K562 (cell line): ENCODE measurements at regions not wholly inside any gene's neighbourhood (a gene's known extent, or its start where the extent isn't known, plus 50 kb on each side); places are given as distances from the start of the nearest gene placed in this dataset.

Source experiments
- ATAC-seq: fragments of 200-7000 bp; cut with Tn5 transposase; 3 replicates; pipeline ENCODE4 v1.9.1; 2020; ENCODE audit warnings: moderate library complexity
- BruUV-seq: library from RNA; stranded (reverse); fragments of 400-500 nt; replicated peaks from 2 replicates; lab custom pipeline; 2021; lab: Mats Ljungman, UMichigan
- CTCF ChIA-PET: fragments of 300-600 bp; formaldehyde crosslinking; extraction: SDS; loops from one replicate; lab custom pipeline; 2021; ENCODE audit warnings: low intra/inter-chr PET ratio; lab: Yijun Ruan, JAX
- POLR2A ChIA-PET: fragments of 300-600, 350-650 bp; sonication (Branson Sonifier 250); formaldehyde crosslinking; extraction: SDS; loops from one replicate; lab custom pipeline; 2021; ENCODE audit warnings: antibody characterized with exemption, inconsistent platforms; lab: Yijun Ruan, JAX
- DNase-seq, 4 experiments: peaks; one replicate each; pipeline versions ENCODE4 v3.0.0 to v3.0.0-alpha.2; 2011 to 2018; ENCODE audit warnings: low spot score in 3 of 4, mixed read lengths in 3 of 4; ENCODE audit errors: extremely low read depth in 1 of 4
- FAIRE-seq: peaks from 2 replicates; lab custom pipeline; 2011; peaks lifted over from hg19 to GRCh38; lab: Jason Lieb, UNC
- H2AFZ ChIP-seq: 2 replicates; pipeline ENCODE4 v1.6.0; 2011; ENCODE audit warnings: low read depth, low read length, control low read depth, inconsistent platforms
- H3K27ac ChIP-seq: fragments of 200-600 bp; 3 replicates; pipeline ENCODE4 v1.8.0; 2011; ENCODE audit warnings: low read depth, mild to moderate bottlenecking, control low read depth, inconsistent platforms, low read length, moderate library complexity, mixed read lengths; ENCODE audit errors: extremely low read depth
- H3K27me3 ChIP-seq, 2 experiments: fragments of 300-600 bp in 1 of 2; 2 replicates in 1 of 2; 3 replicates in 1 of 2; pipeline versions ENCODE4 v1.6.0 to v1.8.0; 2011; ENCODE audit warnings: inconsistent platforms in 2 of 2, low read length in 2 of 2, mild to moderate bottlenecking in 1 of 2, mixed read lengths in 1 of 2, moderate library complexity in 1 of 2; ENCODE audit not compliant: control insufficient read depth in 2 of 2, insufficient read depth in 2 of 2
- H3K36me3 ChIP-seq: fragments of 300-600 bp; 3 replicates; pipeline ENCODE4 v1.8.0; 2011; ENCODE audit warnings: mild to moderate bottlenecking, low read length, inconsistent platforms; ENCODE audit not compliant: control insufficient read depth, insufficient read depth
- H3K4me1 ChIP-seq, 2 experiments: fragments of 200-600 bp in 1 of 2; replicated peaks in 1 of 2; 2 replicates in 1 of 2; 3 replicates in 1 of 2; pipeline versions ENCODE4 v1.5.1 to v1.8.0; 2011; ENCODE audit warnings: inconsistent platforms in 2 of 2, low read length in 2 of 2, mild to moderate bottlenecking in 1 of 2, mixed read lengths in 1 of 2, moderate library complexity in 1 of 2; ENCODE audit not compliant: control insufficient read depth in 2 of 2, insufficient read depth in 2 of 2
- H3K4me2 ChIP-seq: 2 replicates; pipeline ENCODE4 v1.6.1; 2011; ENCODE audit warnings: low read length, control low read depth, inconsistent platforms, mixed read lengths; ENCODE audit not compliant: insufficient read depth
- H3K4me3 ChIP-seq: fragments of 200-600 bp; sonication (generic), shearing (Covaris generic); 2 replicates; pipeline ENCODE4 v1.5.1; 2016; ENCODE audit warnings: control low read depth, inconsistent platforms
- H3K79me2 ChIP-seq: fragments of 200-600 bp; 3 replicates; pipeline ENCODE4 v1.8.0; 2011; ENCODE audit warnings: low read length, inconsistent platforms; ENCODE audit not compliant: control insufficient read depth, insufficient read depth
- H3K9ac ChIP-seq, 2 experiments: 2 replicates each; pipeline versions ENCODE4 v1.6.0 to v1.6.1; 2011; ENCODE audit warnings: low read depth in 2 of 2, low read length in 2 of 2, control low read depth in 1 of 2, inconsistent platforms in 1 of 2, mild to moderate bottlenecking in 1 of 2, mixed read lengths in 1 of 2; ENCODE audit not compliant: insufficient read depth in 1 of 2
- H3K9me1 ChIP-seq: one replicate; pipeline ENCODE4 v1.6.0; 2011; ENCODE audit warnings: inconsistent platforms, mild to moderate bottlenecking, low read length, moderate library complexity; ENCODE audit not compliant: control insufficient read depth, insufficient read depth
- H3K9me3 ChIP-seq: replicated peaks from 2 replicates; pipeline ENCODE4 v1.5.1; 2011; ENCODE audit warnings: low read depth, low read length, inconsistent platforms; ENCODE audit not compliant: control insufficient read depth, insufficient read depth
- H4K20me1 ChIP-seq: replicated peaks from 2 replicates; pipeline ENCODE4 v1.6.1; 2011; ENCODE audit warnings: low read length, inconsistent platforms, mixed read lengths; ENCODE audit not compliant: control insufficient read depth, insufficient read depth
- ARHGAP35 ChIP-seq: fragments of 450-650 bp; IDR thresholded peaks from 2 replicates; pipeline ENCODE4 v1.6.1; 2018; ENCODE audit not compliant: partially characterized antibody
- ESRRB ChIP-seq: fragments of 250-450 bp; sonication (Bioruptor Pico); IDR thresholded peaks from 2 replicates; pipeline ENCODE4 v1.5.0; 2020; ENCODE audit warnings: mild to moderate bottlenecking, moderate library complexity, borderline replicate concordance
- FOXJ2 ChIP-seq: fragments of 200-800 bp; sonication (Bioruptor generic); IDR thresholded peaks from 2 replicates; pipeline ENCODE4 v1.6.1; 2016; ENCODE audit warnings: missing genetic modification characterization, missing compliant biosample characterization
- GATAD2A ChIP-seq: fragments of 450-650 bp; IDR thresholded peaks from 2 replicates; pipeline ENCODE4 v1.6.1; 2017
- HDGF ChIP-seq: fragments of 450-650 bp; IDR thresholded peaks from 2 replicates; pipeline ENCODE4 v1.6.1; 2016
- L3MBTL2 ChIP-seq: fragments of 450-650 bp; IDR thresholded peaks from 2 replicates; pipeline ENCODE4 v1.6.1; 2016; ENCODE audit warnings: mild to moderate bottlenecking, moderate library complexity
- MBD2 ChIP-seq: sonication (generic); IDR thresholded peaks from 2 replicates; pipeline ENCODE4 v1.6.1; 2016; ENCODE audit warnings: low read depth, borderline replicate concordance
- NFIC ChIP-seq: fragments of 450-650 bp; IDR thresholded peaks from 2 replicates; pipeline ENCODE4 v1.6.1; 2017; ENCODE audit warnings: mild to moderate bottlenecking, inconsistent platforms
- ZNF41 ChIP-seq: fragments of 250-450 bp; sonication (Bioruptor Pico); conservative IDR thresholded peaks from 2 replicates; pipeline ENCODE4 v1.4.0; 2020; ENCODE audit warnings: mild to moderate bottlenecking
- WGBS: fragments of 100-300 bp; shearing (Covaris generic); methylation state at CpG from one replicate; pipeline ENCODE4 v1.1.6; 2016; ENCODE audit warnings: low coverage, mixed read lengths; ENCODE audit not compliant: insufficient coverage; ENCODE audit errors: missing lambda C conversion rate; 5-methylcytosine and 5-hydroxymethylcytosine counted together
- in situ Hi-C: fragments of 300-500 bp; cut with MboI; formaldehyde crosslinking; loops from 4 replicates; pipeline ENCODE4 v1.15.0; 2018; ENCODE audit warnings: inconsistent platforms, mixed read lengths
- intact Hi-C: fragments of 100-400 bp; cut with micrococcal nuclease; formaldehyde crosslinking; loops from 2 replicates; pipeline ENCODE4 v1.14.2; 2022
- TF ChIP-seq, protein P1 (sequence below): sonication (generic); formaldehyde crosslinking; IDR thresholded peaks from 2 replicates; pipeline ENCODE4 v1.8.0; 2022; ENCODE audit warnings: mild to moderate bottlenecking, low read depth, missing genetic modification reagents
- TF ChIP-seq, protein P2 (sequence below): fragments of 250-450 bp; sonication (Bioruptor Pico); IDR thresholded peaks from 2 replicates; pipeline ENCODE4 v1.8.0; 2022; ENCODE audit warnings: inconsistent platforms
- TF ChIP-seq, protein P3 (sequence below): fragments of 250-450 bp; sonication (Bioruptor Pico); IDR thresholded peaks from 2 replicates; pipeline ENCODE4 v1.8.0; 2021; ENCODE audit warnings: moderate library complexity, mild to moderate bottlenecking, inconsistent platforms
- TF ChIP-seq, protein P4 (sequence below): IDR thresholded peaks from 2 replicates; pipeline ENCODE4 v1.6.1; 2012; ENCODE audit warnings: low read depth, low read length, improper control_type of control experiment, borderline replicate concordance

DNA sequence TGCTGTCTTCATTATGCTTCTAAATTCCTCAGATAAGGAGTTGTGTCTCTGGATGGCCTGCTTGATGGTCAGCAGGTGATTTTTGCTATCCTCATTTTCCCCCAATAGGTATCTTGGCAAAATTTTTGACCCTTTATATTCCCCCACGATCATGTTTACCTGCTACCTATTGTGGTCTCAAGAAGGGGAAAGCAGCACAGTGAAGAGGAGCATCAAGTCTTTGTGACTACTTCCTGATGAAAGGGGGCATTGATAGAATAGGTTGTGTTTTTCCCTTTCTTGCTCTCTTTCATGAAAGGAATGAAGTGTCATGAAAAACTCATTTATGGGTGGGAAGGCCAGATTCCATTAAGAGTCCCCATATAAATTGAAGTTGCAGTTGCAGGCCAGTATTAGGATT is 153.8 kb downstream of the KLF8 start:
- intact Hi-C loops = no loop called here

DNA sequence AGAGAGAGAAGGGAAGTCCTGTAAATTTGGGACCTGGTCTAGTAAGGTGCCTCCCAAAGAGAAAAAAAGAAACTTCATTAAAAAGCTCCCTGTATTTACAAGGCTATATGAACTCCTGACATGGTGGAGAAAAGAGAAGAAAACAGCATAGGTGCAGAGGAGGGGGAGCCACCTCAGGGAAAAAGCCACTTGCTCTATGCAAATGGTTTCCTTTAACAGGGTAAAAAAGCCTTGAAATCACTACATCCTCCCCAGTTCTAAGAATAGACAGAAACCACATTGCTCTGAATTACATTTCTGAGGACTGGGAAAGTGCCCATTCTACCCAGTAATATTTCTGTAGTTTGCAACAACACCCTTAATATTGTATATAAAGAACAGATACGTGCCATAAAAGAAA is 165.5 kb downstream of the KLF8 start:
- intact Hi-C loops = no loop called here
- no peak overlapping the region for H3K27ac ChIP-seq
- H3K9me1 ChIP-seq = no peaks in the 10 kb centered on the region
- BruUV-seq = no TSS peak
- no peak overlapping the region for H3K4me2 ChIP-seq
- no peaks in the 10 kb centered on the region for H3K79me2 ChIP-seq
- no peak overlapping the region for H2AFZ ChIP-seq
- H3K4me1 ChIP-seq = no peaks in the 10 kb centered on the region
- FAIRE-seq (no peak), DNase-seq (no peak), ATAC-seq (no peak)
- TF ChIP-seq, protein P1, sequence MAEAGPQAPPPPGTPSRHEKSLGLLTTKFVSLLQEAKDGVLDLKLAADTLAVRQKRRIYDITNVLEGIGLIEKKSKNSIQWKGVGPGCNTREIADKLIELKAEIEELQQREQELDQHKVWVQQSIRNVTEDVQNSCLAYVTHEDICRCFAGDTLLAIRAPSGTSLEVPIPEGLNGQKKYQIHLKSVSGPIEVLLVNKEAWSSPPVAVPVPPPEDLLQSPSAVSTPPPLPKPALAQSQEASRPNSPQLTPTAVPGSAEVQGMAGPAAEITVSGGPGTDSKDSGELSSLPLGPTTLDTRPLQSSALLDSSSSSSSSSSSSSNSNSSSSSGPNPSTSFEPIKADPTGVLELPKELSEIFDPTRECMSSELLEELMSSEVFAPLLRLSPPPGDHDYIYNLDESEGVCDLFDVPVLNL (CRISPR knock-in tag) = no peak
- TF ChIP-seq, protein P2, sequence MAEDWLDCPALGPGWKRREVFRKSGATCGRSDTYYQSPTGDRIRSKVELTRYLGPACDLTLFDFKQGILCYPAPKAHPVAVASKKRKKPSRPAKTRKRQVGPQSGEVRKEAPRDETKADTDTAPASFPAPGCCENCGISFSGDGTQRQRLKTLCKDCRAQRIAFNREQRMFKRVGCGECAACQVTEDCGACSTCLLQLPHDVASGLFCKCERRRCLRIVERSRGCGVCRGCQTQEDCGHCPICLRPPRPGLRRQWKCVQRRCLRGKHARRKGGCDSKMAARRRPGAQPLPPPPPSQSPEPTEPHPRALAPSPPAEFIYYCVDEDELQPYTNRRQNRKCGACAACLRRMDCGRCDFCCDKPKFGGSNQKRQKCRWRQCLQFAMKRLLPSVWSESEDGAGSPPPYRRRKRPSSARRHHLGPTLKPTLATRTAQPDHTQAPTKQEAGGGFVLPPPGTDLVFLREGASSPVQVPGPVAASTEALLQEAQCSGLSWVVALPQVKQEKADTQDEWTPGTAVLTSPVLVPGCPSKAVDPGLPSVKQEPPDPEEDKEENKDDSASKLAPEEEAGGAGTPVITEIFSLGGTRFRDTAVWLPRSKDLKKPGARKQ = no peak
- TF ChIP-seq NFIC (no peak), ZNF41 (CRISPR knock-in tag) (no peak), ARHGAP35 (no peak), ESRRB (no peak), HDGF (no peak), MBD2 (no peak), L3MBTL2 (no peak)
- TF ChIP-seq, protein P3, sequence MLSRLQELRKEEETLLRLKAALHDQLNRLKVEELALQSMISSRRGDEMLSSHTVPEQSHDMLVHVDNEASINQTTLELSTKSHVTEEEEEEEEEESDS (CRISPR knock-in tag) = no peak
- TF ChIP-seq, protein P4, sequence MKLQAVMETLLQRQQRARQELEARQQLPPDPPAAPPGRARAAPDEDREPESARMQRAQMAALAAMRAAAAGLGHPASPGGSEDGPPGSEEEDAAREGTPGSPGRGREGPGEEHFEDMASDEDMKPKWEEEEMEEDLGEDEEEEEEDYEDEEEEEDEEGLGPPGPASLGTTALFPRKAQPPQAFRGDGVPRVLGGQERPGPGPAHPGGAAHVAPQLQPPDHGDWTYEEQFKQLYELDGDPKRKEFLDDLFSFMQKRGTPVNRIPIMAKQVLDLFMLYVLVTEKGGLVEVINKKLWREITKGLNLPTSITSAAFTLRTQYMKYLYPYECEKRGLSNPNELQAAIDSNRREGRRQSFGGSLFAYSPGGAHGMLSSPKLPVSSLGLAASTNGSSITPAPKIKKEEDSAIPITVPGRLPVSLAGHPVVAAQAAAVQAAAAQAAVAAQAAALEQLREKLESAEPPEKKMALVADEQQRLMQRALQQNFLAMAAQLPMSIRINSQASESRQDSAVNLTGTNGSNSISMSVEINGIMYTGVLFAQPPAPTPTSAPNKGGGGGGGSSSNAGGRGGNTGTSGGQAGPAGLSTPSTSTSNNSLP = no peak
- in situ Hi-C loops = no loop called here
- ChIA-PET POLR2A (no interaction called here), CTCF (no interaction called here)
- no peak overlapping the region for H3K9ac ChIP-seq
- no peaks in the 10 kb centered on the region for H3K9me3 ChIP-seq
- no peaks in the 10 kb centered on the region for H3K36me3 ChIP-seq
- H4K20me1 ChIP-seq = no peaks in the 10 kb centered on the region
- no CpG with 5 or more reads among the region's 1 CpG for WGBS
- H3K4me3 ChIP-seq = no peak overlapping the region
- no peaks in the 10 kb centered on the region for H3K27me3 ChIP-seq

More for the DNA sequence above, 153.8 kb downstream of the KLF8 start:
- ChIA-PET CTCF (no interaction called here), POLR2A (no interaction called here)
- no peak overlapping the region for H3K4me2 ChIP-seq
- no peaks in the 10 kb centered on the region for H3K36me3 ChIP-seq
- no peak overlapping the region for H3K27ac ChIP-seq
- no peak overlapping the region for H3K4me3 ChIP-seq
- WGBS = 0% methylated on average over 1 of the region's 1 CpG
- DNase-seq (no peak), FAIRE-seq (no peak), ATAC-seq (no peak)
- H2AFZ ChIP-seq = no peak overlapping the region
- no peaks in the 10 kb centered on the region for H3K9me3 ChIP-seq
- no peak overlapping the region for H3K9ac ChIP-seq
- H4K20me1 ChIP-seq = no peaks in the 10 kb centered on the region
- in situ Hi-C loops = no loop called here
- H3K79me2 ChIP-seq = no peaks in the 10 kb centered on the region
- H3K9me1 ChIP-seq = no peaks in the 10 kb centered on the region
- no peaks in the 10 kb centered on the region for H3K27me3 ChIP-seq
- H3K4me1 ChIP-seq = no peaks in the 10 kb centered on the region
- BruUV-seq = no TSS peak
- TF ChIP-seq GATAD2A (no peak), FOXJ2 (tag) (no peak)
